ENCODE measurements at regions not wholly inside any gene's neighbourhood (a gene's known extent, or its start where the extent isn't known, plus 50 kb on each side); places are given as distances from the start of the nearest gene placed in this dataset.
"Not testable (repeated sequence)": the region's sequence is repeated elsewhere in the genome, so short reads cannot be mapped to it uniquely, and the experiment has no call there.

DNA sequence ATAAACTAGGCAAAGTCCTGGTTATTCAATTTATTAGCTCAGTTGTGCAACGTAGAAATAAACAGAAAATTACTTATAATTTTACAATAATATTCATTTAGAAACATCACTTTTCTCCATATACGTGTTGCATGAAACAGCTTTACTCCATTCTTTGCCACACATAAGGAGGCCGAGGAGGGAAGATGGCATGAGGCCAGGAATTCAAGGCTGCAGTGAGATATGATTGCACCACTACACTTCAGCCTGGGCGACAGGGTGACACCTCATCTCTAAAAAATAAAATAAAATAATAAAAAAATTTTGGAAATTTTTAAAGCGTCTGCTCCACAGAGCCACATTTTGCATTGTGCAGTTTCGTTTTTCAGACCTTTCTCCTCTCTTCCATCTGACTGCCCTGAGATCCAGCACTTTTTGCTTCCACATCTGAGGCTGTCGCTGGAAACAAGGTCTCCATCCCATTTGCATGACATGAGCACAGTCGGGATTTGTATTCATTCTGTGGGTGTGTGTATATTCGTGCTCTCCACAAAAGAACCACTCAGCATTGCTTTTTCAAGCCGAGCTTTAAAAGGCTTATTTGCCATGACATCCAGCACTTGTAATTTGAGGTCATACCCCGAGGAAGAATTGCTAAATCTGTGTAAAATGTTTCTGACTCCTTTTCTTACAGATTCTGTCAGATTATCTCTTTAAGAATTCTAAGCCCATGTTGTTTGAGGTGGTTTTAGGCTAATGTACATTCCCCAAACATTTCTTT lies 98.6 kb upstream of the MSX2 start:
- ATAC-seq (ENCODE audit: low FRiP score) = no peak
- no peak for DNase-seq (ENCODE audit: low spot score)

DNA sequence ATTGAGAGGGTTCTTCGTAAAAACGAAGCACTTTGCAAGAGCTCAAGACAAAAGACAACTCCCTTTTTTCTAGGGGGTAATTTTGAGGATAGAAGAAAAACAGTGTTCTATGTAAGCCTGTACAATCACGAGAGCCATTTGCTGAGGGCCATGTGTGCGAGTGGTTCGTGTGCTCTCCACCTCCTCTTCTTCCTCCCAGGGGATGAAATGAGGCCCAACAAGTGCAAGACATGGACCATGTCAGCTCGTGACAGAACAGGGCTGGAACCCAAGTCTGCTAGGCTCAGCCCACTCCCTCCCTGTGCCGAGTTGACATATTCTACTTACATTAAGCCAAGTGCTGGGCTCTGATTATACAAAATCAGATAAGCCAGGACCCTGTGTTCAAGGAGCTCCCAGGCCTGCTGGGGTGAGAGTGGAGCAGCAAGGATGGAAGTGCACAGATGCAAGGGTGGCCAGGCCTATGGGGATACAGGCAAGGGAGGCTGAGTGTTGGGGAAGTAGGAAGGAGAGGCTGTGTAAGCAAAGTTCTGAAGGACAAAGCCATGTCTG lies 97.9 kb upstream of the MSX2 start:
- TF ChIP-seq, protein P1, sequence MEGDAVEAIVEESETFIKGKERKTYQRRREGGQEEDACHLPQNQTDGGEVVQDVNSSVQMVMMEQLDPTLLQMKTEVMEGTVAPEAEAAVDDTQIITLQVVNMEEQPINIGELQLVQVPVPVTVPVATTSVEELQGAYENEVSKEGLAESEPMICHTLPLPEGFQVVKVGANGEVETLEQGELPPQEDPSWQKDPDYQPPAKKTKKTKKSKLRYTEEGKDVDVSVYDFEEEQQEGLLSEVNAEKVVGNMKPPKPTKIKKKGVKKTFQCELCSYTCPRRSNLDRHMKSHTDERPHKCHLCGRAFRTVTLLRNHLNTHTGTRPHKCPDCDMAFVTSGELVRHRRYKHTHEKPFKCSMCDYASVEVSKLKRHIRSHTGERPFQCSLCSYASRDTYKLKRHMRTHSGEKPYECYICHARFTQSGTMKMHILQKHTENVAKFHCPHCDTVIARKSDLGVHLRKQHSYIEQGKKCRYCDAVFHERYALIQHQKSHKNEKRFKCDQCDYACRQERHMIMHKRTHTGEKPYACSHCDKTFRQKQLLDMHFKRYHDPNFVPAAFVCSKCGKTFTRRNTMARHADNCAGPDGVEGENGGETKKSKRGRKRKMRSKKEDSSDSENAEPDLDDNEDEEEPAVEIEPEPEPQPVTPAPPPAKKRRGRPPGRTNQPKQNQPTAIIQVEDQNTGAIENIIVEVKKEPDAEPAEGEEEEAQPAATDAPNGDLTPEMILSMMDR (IDR thresholded peaks at IDR 0.05) = no peak
- DNase-seq (ENCODE audit: low spot score) = no peak
- ATAC-seq (ENCODE audit: low FRiP score) = no peak

More for the DNA sequence above, 98.6 kb upstream of the MSX2 start:
- TF ChIP-seq, protein P1 (IDR thresholded peaks at IDR 0.05) = no peak

GRCh38 chr5:174636094-174636493 lies 88.3 kb upstream of the MSX2 start:
- ATAC-seq (ENCODE audit: low FRiP score) (no peak), DNase-seq (ENCODE audit: low spot score) (no peak)
- TF ChIP-seq, protein P1 (IDR thresholded peaks at IDR 0.05) = no peak

- ATAC-seq (ENCODE audit: low FRiP score) (no peak), DNase-seq (ENCODE audit: low spot score) (no peak)
- TF ChIP-seq, protein P1 (IDR thresholded peaks at IDR 0.05) = no peak
These were observed 81.5 kb upstream of the MSX2 start for GRCh38 chr5:174642816-174643405.

DNA sequence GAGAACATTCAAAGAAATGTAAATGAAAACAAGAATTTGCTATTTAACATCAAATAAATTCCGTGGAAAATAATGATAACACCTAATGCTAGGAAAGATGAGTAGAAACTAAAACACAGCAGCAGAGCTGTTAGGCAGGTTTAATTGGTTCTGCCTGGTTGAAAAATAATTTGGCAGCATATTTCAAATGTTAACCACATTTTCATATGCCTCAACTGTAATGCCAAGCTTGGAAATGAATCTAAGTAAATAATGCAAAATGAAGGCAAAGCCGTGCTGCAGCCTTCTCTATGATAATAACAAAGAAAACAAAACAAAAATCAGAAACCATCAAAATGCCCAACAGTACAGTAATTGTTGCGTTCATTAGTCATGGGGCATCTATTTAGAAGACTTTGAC lies 79.9 kb upstream of the MSX2 start:
- TF ChIP-seq, protein P1 (IDR thresholded peaks at IDR 0.05) = no peak
- DNase-seq (ENCODE audit: low spot score) = no peak
- ATAC-seq (ENCODE audit: low FRiP score) = no peak

DNA sequence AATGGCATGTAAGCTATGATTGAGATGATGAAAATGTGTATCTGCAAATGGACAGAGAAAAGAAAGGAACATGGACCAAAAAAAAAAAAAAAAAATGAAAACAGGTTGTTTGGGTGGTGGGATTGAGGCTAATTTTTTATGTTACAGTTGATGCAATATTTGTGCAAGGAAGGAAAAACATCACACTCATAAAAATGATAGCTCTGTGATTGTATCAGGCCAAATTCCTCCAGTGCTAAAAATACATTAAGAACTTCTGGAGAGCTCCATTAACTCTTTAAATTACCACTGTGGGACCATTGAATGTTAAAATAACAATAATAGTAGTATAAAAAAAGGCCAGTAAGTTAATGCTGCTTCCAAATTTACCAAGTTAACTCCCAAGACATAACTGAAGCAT lies 79.5 kb upstream of the MSX2 start:
- ATAC-seq (ENCODE audit: low FRiP score) (no peak), DNase-seq (ENCODE audit: low spot score) (no peak)
- TF ChIP-seq, protein P1 (IDR thresholded peaks at IDR 0.05) = no peak

- DNase-seq (ENCODE audit: low spot score) (no peak), ATAC-seq (ENCODE audit: low FRiP score) (no peak)
- TF ChIP-seq, protein P1 (IDR thresholded peaks at IDR 0.05) = no peak
These were observed 78.7 kb upstream of the MSX2 start for GRCh38 chr5:174645677-174646076.

DNA sequence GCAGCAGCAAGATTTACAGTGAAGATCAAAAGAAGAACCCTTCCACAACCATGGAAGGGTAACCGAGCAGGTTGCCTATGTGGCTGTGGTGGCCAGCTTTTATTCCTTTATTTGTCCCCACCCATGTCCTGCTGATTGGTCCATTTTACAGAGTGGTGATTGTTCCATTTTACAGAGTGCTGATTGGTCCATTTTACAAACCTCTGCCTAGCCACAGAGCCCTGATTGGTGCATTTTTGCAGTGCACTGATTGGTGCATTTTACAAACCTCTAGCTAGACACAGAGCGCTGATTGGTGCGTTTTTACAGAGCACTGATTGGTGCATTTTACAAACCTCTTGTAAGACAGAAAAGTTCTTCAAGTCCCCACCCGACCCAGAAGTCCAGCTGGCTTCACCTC lies 75.8 kb upstream of the MSX2 start:
- DNase-seq (ENCODE audit: low spot score); ATAC-seq (ENCODE audit: low FRiP score): not testable (repeated sequence)
